Transverse colon (tissue), 4 donors: ENCODE measurements at regions not wholly inside any gene's neighbourhood (a gene's known extent, or its start where the extent isn't known, plus 50 kb on each side); places are given as distances from the start of the nearest gene placed in this dataset.

Source experiments
- DNase-seq: peaks from one replicate; pipeline ENCODE4 v3.0.0-alpha.2; 2019
- H3K27ac ChIP-seq, 4 donors: fragments of 200-600 bp; sonication (generic); 2 replicates each; pipeline ENCODE4 v1.5.1; 2016 to 2018; ENCODE audit warnings: inconsistent platforms in 4 of 4
- H3K27me3 ChIP-seq: fragments of 200-600 bp; sonication (generic); 2 replicates; pipeline ENCODE4 v1.5.1; 2017; ENCODE audit warnings: inconsistent platforms
- H3K36me3 ChIP-seq, 4 donors: fragments of 200-600 bp; sonication (generic); 2 replicates each; pipeline ENCODE4 v1.5.1; 2017 to 2019; ENCODE audit warnings: inconsistent platforms in 4 of 4
- H3K4me1 ChIP-seq, 4 donors: fragments of 200-600 bp; sonication (generic); 2 replicates each; pipeline ENCODE4 v1.5.1; 2017 to 2020; ENCODE audit warnings: inconsistent platforms in 4 of 4
- H3K4me3 ChIP-seq, 4 donors: fragments of 200-600 bp; sonication (generic); 1 replicate in 1 of 4; 2 replicates in 3 of 4; pipeline versions ENCODE4 v1.5.1 to v1.6.1; 2017 to 2019; ENCODE audit warnings: inconsistent platforms in 4 of 4
- H3K9me3 ChIP-seq, 2 donors: fragments of 200-600 bp; sonication (generic); 2 replicates each; pipeline ENCODE4 v1.5.1; 2017 to 2019; ENCODE audit warnings: inconsistent platforms in 2 of 2
- CTCF ChIP-seq, 5 experiments: fragments of 200-600 bp in 3 of 5; fragments of 450-650 bp in 2 of 5; sonication (generic) in 3 of 5; IDR thresholded peaks; 1 replicate in 2 of 5; 2 replicates in 3 of 5; pipeline ENCODE4 v1.5.1; 2016 to 2017; ENCODE audit warnings: antibody characterized with exemption in 5 of 5, inconsistent platforms in 3 of 5, mild to moderate bottlenecking in 2 of 5, moderate library complexity in 1 of 5
- EP300 ChIP-seq: sonication (generic); formaldehyde crosslinking; IDR thresholded peaks from one replicate; pipeline ENCODE4 v1.6.1; 2017; ENCODE audit warnings: antibody characterized with exemption, low read depth
- POLR2A ChIP-seq: fragments of 450-650 bp; IDR thresholded peaks from one replicate; pipeline ENCODE4 v1.6.1; 2016; ENCODE audit warnings: antibody characterized with exemption, mild to moderate bottlenecking, moderate library complexity
- POLR2AphosphoS5 ChIP-seq, 3 donors: sonication (generic); formaldehyde crosslinking; IDR thresholded peaks; one replicate each; pipeline ENCODE4 v1.6.1; 2016; ENCODE audit warnings: antibody characterized with exemption in 3 of 3
- WGBS, 2 donors: methylation state at CpG; one replicate each; pipeline ENCODE4 v1.1.5; 2018; ENCODE audit warnings: low coverage in 1 of 2; 5-methylcytosine and 5-hydroxymethylcytosine counted together
- in situ Hi-C, 4 donors: fragments of 200-750 bp; cut with MboI; loops; one replicate each; pipeline versions ENCODE4 v1.15.0 to v1.15.1; 2017; ENCODE audit warnings: low sequenced_read_pairs in 3 of 4, low pct_ligation_motif_present in 1 of 4, low pct_unique_long_range_greater_than_20kb in 1 of 4
- intact Hi-C: fragments of 100-400 bp; cut with DNase I; formaldehyde crosslinking; loops from one replicate; pipeline ENCODE4 v1.15.1; 2023; ENCODE audit warnings: low total_unique reads

- no peaks in the 10 kb centered on the region for H3K36me3 ChIP-seq
- no peaks in the 10 kb centered on the region for H3K27me3 ChIP-seq
- intact Hi-C loops (no loop called here), in situ Hi-C loops (no loop called here)
- no peak overlapping the region for H3K27ac ChIP-seq
- no peak for DNase-seq
- no peaks in the 10 kb centered on the region for H3K9me3 ChIP-seq
- H3K4me1 ChIP-seq, result peaks cover 0 to 3% (median 0%) of the 10 kb centered on the region in 4 donors
- no peak overlapping the region for H3K4me3 ChIP-seq
- no peak for TF ChIP-seq EP300
- no peak for TF ChIP-seq POLR2AphosphoS5 (IDR thresholded peaks at IDR 0.05)
- no peak for TF ChIP-seq POLR2A
- no peak for TF ChIP-seq CTCF (IDR thresholded peaks at IDR 0.05)
- WGBS, 2 donors, result 51 to 63% methylated on average over 3 of the region's 3 CpGs
These were observed 194.4 kb downstream of the EDN1 start for GRCh38 chr6:12484519-12484918.

GRCh38 chr6:12485226-12485764 is 195.1 kb downstream of the EDN1 start:
- H3K27me3 ChIP-seq, result no peaks in the 10 kb centered on the region
- H3K4me1 ChIP-seq, result peaks cover 0 to 3% (median 0%) of the 10 kb centered on the region in 4 donors
- H3K9me3 ChIP-seq, result no peaks in the 10 kb centered on the region
- DNase-seq, result no peak
- in situ Hi-C loops, result no loop called here
- 81 to 95% methylated on average over 8 of the region's 8 CpGs for WGBS, 2 donors
- H3K27ac ChIP-seq, result no peak overlapping the region
- no peaks in the 10 kb centered on the region for H3K36me3 ChIP-seq
- intact Hi-C loops, result no loop called here
- TF ChIP-seq CTCF (IDR thresholded peaks at IDR 0.05), result no peak
- no peak for TF ChIP-seq EP300
- no peak overlapping the region for H3K4me3 ChIP-seq

- intact Hi-C loops, result no loop called here
- H3K4me1 ChIP-seq, result peaks cover 0 to 3% (median 0%) of the 10 kb centered on the region in 4 donors
- H3K27me3 ChIP-seq, result no peaks in the 10 kb centered on the region
- no peak overlapping the region for H3K4me3 ChIP-seq
- H3K27ac ChIP-seq, result no peak overlapping the region
- no peak for TF ChIP-seq EP300
- no peak for TF ChIP-seq CTCF (IDR thresholded peaks at IDR 0.05)
- no peak for TF ChIP-seq POLR2AphosphoS5 (IDR thresholded peaks at IDR 0.05)
- TF ChIP-seq POLR2A, result no peak
- in situ Hi-C loops, result no loop called here
- no peaks in the 10 kb centered on the region for H3K36me3 ChIP-seq
- DNase-seq, result no peak
- H3K9me3 ChIP-seq, result no peaks in the 10 kb centered on the region
- WGBS, 2 donors, result 80 to 84% methylated on average over 3 of the region's 3 CpGs
These were observed 195.7 kb downstream of the EDN1 start for GRCh38 chr6:12485837-12486236.

GRCh38 chr6:12490351-12490903 is 200.3 kb downstream of the EDN1 start:
- TF ChIP-seq EP300 (no peak), POLR2A (no peak), POLR2AphosphoS5 (IDR thresholded peaks at IDR 0.05) (no peak), CTCF (IDR thresholded peaks at IDR 0.05) (no peak)
- Histone ChIP-seq H3K27ac (no peak overlapping the region), H3K4me1 (peaks cover 0 to 3% (median 0%) of the 10 kb centered on the region in 4 donors), H3K9me3 (no peaks in the 10 kb centered on the region), H3K4me3 (no peak overlapping the region), H3K36me3 (no peaks in the 10 kb centered on the region), H3K27me3 (no peaks in the 10 kb centered on the region)
- intact Hi-C loops (no loop called here), in situ Hi-C loops (no loop called here)
- 69 to 73% methylated on average over 2 of the region's 2 CpGs for WGBS, 2 donors
- DNase-seq, result no peak
